ENCODE measurements at regions not wholly inside any gene's neighbourhood (a gene's known extent, or its start where the extent isn't known, plus 50 kb on each side); places are given as distances from the start of the nearest gene placed in this dataset.

- TF ChIP-seq, protein P1, sequence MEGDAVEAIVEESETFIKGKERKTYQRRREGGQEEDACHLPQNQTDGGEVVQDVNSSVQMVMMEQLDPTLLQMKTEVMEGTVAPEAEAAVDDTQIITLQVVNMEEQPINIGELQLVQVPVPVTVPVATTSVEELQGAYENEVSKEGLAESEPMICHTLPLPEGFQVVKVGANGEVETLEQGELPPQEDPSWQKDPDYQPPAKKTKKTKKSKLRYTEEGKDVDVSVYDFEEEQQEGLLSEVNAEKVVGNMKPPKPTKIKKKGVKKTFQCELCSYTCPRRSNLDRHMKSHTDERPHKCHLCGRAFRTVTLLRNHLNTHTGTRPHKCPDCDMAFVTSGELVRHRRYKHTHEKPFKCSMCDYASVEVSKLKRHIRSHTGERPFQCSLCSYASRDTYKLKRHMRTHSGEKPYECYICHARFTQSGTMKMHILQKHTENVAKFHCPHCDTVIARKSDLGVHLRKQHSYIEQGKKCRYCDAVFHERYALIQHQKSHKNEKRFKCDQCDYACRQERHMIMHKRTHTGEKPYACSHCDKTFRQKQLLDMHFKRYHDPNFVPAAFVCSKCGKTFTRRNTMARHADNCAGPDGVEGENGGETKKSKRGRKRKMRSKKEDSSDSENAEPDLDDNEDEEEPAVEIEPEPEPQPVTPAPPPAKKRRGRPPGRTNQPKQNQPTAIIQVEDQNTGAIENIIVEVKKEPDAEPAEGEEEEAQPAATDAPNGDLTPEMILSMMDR (IDR thresholded peaks at IDR 0.05), result no peak
- no peak for TF ChIP-seq POLR2A (IDR thresholded peaks at IDR 0.05)
- Histone ChIP-seq H3K9me3 (peaks cover 0 to 3% (median 0%) of the 10 kb centered on the region in 4 donors), H3K4me3 (no peak overlapping the region), H3K4me1 (no peaks in the 10 kb centered on the region), H3K27ac (no peak overlapping the region), H3K27me3 (no peaks in the 10 kb centered on the region), H3K36me3 (no peaks in the 10 kb centered on the region)
- no peak for DNase-seq
These were observed 87.9 kb upstream of the TRIO start for GRCh38 chr5:14054965-14055963.

- TF ChIP-seq, protein P1 (IDR thresholded peaks at IDR 0.05), result no peak
- no peak for TF ChIP-seq POLR2A (IDR thresholded peaks at IDR 0.05)
- H3K36me3 ChIP-seq, result no peaks in the 10 kb centered on the region
- H3K27me3 ChIP-seq, result no peaks in the 10 kb centered on the region
- no peak overlapping the region for H3K27ac ChIP-seq
- peaks cover 0 to 3% (median 0%) of the 10 kb centered on the region in 4 donors for H3K9me3 ChIP-seq
- DNase-seq, result no peak
- no peaks in the 10 kb centered on the region for H3K4me1 ChIP-seq
- H3K4me3 ChIP-seq, result no peak overlapping the region
These were observed 88.9 kb upstream of the TRIO start for GRCh38 chr5:14054111-14054854.

DNA sequence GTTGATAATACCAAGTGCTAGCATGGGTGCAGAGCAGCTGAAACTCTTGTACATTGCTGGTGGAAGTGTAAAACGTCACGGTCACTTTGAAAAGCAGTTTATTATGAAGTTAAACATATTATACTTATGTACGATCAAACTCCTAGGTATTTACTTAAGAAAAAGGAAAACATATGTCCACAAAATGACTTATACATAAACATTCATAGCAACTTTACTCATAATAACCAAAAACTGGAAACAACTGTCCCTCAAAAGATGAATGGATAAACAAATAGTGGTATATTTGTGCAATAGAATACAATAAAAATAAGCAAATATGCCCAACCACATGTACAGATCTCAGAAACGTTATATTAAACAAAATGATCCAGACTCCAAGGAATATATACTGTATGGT lies 92.3 kb upstream of the TRIO start:
- TF ChIP-seq, protein P1 (IDR thresholded peaks at IDR 0.05), result no peak
- TF ChIP-seq POLR2A (IDR thresholded peaks at IDR 0.05), result no peak
- H3K36me3 ChIP-seq, result no peaks in the 10 kb centered on the region
- no peak overlapping the region for H3K27ac ChIP-seq
- no peak overlapping the region for H3K4me3 ChIP-seq
- H3K27me3 ChIP-seq, result no peaks in the 10 kb centered on the region
- peaks cover 0 to under 1% (median 0%) of the 10 kb centered on the region in 4 donors for H3K9me3 ChIP-seq
- H3K4me1 ChIP-seq, result no peaks in the 10 kb centered on the region
- DNase-seq, result no peak

GRCh38 chr5:14048434-14048833 lies 94.7 kb upstream of the TRIO start:
- no peak for DNase-seq
- Histone ChIP-seq H3K4me1 (no peaks in the 10 kb centered on the region), H3K4me3 (no peak overlapping the region), H3K9me3 (no peaks in the 10 kb centered on the region), H3K27ac (no peak overlapping the region), H3K36me3 (no peaks in the 10 kb centered on the region), H3K27me3 (no peaks in the 10 kb centered on the region)
- TF ChIP-seq, protein P1 (IDR thresholded peaks at IDR 0.05), result no peak
- no peak for TF ChIP-seq POLR2A (IDR thresholded peaks at IDR 0.05)

GRCh38 chr5:14041528-14042192 lies 97.2 kb upstream of the DNAH5 start:
- Histone ChIP-seq H3K9me3 (no peaks in the 10 kb centered on the region), H3K4me1 (no peaks in the 10 kb centered on the region), H3K27ac (no peak overlapping the region), H3K36me3 (no peaks in the 10 kb centered on the region), H3K4me3 (no peak overlapping the region), H3K27me3 (no peaks in the 10 kb centered on the region)
- no peak for DNase-seq
- TF ChIP-seq, protein P1 (IDR thresholded peaks at IDR 0.05), result no peak
- no peak for TF ChIP-seq POLR2A (IDR thresholded peaks at IDR 0.05)

Measured in Peyer's patch (tissue), 4 donors.